ENCODE measurements at regions not wholly inside any gene's neighbourhood (a gene's known extent, or its start where the extent isn't known, plus 50 kb on each side); places are given as distances from the start of the nearest gene placed in this dataset.

DNA sequence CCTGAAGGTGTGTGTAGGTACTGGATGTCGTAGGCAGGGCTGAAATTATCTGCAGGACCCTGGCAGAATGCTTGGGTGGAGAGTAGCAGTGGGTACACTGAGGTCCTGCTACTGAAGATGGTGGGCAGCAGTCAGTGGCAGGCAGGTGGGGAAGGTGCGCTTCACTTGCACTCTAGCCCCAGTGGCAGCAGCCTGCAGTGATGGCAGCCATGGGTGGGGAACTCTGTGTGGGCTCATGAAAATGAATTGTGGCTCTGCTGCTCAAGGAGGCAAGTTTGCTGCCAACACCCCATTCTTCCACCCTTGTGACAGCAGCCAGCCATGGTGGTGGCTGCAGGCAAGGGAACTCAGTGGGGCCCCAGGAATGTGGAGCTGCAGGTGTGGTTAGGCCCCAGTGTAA is 1242.7 kb upstream of the MIR17HG start:
- H3K4me3 ChIP-seq (ENCODE audit: low read depth, low read length) = no peak overlapping the region
- no peak for DNase-seq (ENCODE audit: low read depth)
- TF ChIP-seq CTCF (conservative IDR thresholded peaks at IDR 0.05; ENCODE audit: low read depth, low read length) = no peak

- no peak for DNase-seq (ENCODE audit: low read depth)
- no peak overlapping the region for H3K4me3 ChIP-seq (ENCODE audit: low read depth, low read length)
- no peak for TF ChIP-seq CTCF (conservative IDR thresholded peaks at IDR 0.05; ENCODE audit: low read depth, low read length)
Measured at GRCh38 chr13:90105276-90105675, 1242.2 kb upstream of the MIR17HG start.

DNA sequence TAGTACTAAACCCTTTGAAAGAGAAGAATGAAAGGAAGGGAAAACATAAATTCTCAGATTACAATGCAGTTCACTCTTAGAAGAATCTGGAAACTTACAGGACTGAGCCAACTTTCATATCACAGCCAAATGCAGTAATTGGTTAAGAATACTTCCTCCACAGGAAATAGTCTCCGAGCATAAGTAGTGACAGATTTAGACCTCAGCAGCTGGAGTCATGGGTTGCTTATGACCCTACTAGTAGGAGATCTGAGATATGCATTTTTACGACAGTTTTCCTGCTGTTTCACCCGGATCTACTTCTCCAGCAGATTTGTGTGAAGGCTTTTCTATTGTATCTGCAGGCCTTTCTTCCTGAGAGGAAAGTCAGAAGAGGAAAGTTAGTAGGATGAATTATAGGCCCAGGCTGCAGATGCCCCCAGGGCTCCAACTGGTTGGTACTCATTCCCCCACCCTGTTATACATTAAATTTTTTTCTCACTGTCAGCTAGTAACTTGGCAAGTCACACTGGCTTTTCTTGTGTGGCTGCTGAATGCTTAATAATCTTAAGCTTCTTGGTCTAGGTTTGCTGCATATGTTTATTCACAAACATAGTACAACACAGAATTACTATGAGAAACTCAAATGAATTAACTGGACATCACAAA is 1241.5 kb upstream of the MIR17HG start:
- no peak for DNase-seq (ENCODE audit: low read depth)
- no peak for TF ChIP-seq CTCF (conservative IDR thresholded peaks at IDR 0.05; ENCODE audit: low read depth, low read length)
- H3K4me3 ChIP-seq (ENCODE audit: low read depth, low read length) = no peak overlapping the region

DNA sequence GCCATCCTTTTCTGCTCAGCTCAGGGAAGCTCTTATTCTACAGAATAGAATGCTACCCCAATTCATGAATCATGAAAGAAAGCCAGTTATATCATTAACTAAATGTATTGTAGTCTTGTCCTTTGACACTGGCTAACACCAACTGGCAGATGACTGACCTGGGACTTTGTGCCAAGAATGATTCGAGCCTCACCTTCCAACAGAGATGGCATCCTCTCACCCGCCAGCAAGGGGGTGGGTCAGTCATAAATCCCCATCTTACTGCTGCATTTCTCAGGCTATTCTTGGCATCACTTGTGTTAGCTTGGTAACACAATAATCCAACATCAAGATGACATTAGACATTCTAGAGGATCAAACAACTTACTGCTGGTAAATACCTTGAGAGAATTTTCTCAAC is 1239.8 kb upstream of the MIR17HG start:
- TF ChIP-seq CTCF (conservative IDR thresholded peaks at IDR 0.05; ENCODE audit: low read depth, low read length) = no peak
- no peak overlapping the region for H3K4me3 ChIP-seq (ENCODE audit: low read depth, low read length)
- peak; percentile 26 for DNase-seq (ENCODE audit: low read depth)

DNA sequence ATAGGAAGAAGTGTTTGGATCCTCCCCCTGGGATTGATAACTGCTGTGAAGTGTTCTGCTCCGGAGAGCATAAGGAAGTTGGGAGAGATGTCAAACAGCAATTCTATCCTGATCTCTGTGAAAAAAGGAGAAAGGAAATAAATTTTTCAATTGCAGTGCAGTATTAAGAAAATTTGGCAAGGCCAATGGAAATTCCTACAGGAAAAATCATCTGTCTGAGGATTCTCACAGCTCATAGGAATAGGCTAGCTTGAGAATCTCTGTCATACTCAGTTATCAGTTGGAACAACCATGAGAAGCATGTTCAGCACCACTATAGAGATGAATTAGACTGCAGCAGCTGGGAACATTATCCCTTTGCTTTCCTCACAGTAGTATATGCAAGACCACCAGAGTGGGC is 1238.9 kb upstream of the MIR17HG start:
- no peak for TF ChIP-seq CTCF (conservative IDR thresholded peaks at IDR 0.05; ENCODE audit: low read depth, low read length)
- DNase-seq (ENCODE audit: low read depth) = no peak
- H3K4me3 ChIP-seq (ENCODE audit: low read depth, low read length) = no peak overlapping the region

DNA sequence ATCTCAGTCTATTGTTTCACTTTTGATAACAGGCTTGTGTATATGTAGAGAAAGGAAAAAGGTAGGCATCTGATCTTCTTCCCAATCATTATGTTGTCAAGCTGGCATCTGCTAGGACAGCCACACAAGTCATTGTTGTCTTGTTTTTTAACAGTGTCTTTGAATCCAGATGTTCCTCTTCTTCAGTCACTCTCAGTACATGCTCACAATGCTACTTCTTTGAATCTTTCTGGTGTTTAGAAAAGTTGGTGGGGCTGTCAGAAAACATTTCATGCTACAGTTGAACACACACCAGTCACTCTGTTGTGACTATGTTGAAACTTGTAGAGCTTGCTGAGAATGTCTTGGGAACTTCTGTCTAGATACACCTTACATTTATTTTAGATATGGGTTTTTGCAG is 1231.4 kb upstream of the MIR17HG start:
- DNase-seq (ENCODE audit: low read depth) = no peak
- H3K4me3 ChIP-seq (ENCODE audit: low read depth, low read length) = no peak overlapping the region
- TF ChIP-seq CTCF (conservative IDR thresholded peaks at IDR 0.05; ENCODE audit: low read depth, low read length) = no peak

DNA sequence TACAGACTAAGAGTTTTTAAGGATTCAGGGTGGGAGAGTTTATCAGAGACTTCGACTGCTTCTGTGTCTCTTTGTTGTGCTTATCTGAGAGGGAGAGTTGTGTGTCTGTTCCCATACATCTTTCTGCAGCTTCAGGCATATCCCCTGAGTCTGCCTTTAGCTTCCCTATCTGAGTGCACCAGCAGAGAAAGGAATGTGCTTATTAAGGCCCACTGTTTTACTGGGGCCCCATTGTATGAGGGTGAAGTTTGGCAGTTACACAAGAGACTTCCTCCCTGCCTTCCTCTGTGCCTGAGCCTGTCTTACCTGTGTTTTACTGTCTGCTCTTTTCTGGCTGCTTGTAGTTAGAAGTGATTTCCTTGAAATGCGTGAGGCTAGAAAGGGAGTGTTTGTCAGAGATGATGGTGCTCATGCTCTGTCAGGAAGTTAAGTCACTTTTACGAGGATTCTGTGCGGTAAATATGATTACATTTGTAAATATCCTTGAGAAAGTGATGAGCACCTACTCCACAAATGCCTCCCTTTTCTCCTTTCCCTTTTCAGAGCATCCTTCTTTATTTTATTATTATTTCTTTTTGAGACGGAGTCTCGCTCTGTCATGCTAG is 1228.9 kb upstream of the MIR17HG start:
- no peak for TF ChIP-seq CTCF (conservative IDR thresholded peaks at IDR 0.05; ENCODE audit: low read depth, low read length)
- no peak for DNase-seq (ENCODE audit: low read depth)
- H3K4me3 ChIP-seq (ENCODE audit: low read depth, low read length) = no peak overlapping the region

All from epithelial cell of proximal tubule (primary cell).